HCT116 (cell line): ENCODE measurements at regions not wholly inside any gene's neighbourhood (a gene's known extent, or its start where the extent isn't known, plus 50 kb on each side); places are given as distances from the start of the nearest gene placed in this dataset.

ENCODE experiments used
- ATAC-seq: fragments of 200-7000 bp; cut with Tn5 transposase; 2 replicates; pipeline ENCODE4 v1.9.1; 2020; ENCODE audit warnings: mild to moderate bottlenecking, moderate library complexity
- BruUV-seq: library from RNA; stranded (reverse); fragments of 400-500 nt; replicated peaks from 2 replicates; lab custom pipeline; 2021; lab: Mats Ljungman, UMichigan
- CTCF ChIA-PET: fragments of 300-600 bp; sonication (Branson Sonifier 250); formaldehyde crosslinking; loops from one replicate; lab custom pipeline; 2021; ENCODE audit warnings: antibody characterized with exemption; lab: Charles Lee
- POLR2A ChIA-PET: fragments of 300-600, 350-600 bp; sonication (Branson Sonifier 250); formaldehyde crosslinking; loops from one replicate; lab custom pipeline; 2021; ENCODE audit warnings: antibody characterized with exemption; lab: Charles Lee
- RAD21 ChIA-PET, 2 experiments: fragments of 300-600 bp; sonication (Branson Sonifier 250); formaldehyde crosslinking; loops; one replicate each; lab custom pipeline; 2023; ENCODE audit warnings: low total read pairs in 2 of 2; ENCODE audit not compliant: uncharacterized antibody in 2 of 2, unreplicated experiment in 2 of 2, low non-redundant PET in 1 of 2; lab: Charles Lee
- DNase-seq: peaks from one replicate; pipeline ENCODE4 v3.0.0-alpha.2; 2010; ENCODE audit warnings: low read depth, low spot score
- H2AFZ ChIP-seq: fragments of 200-600 bp; shearing (Covaris generic), sonication (generic); 2 replicates; pipeline ENCODE4 v1.6.1; 2017; ENCODE audit warnings: low read depth, mixed run types, mixed read lengths, antibody characterized with exemption, low read length; ENCODE audit not compliant: poor library complexity, severe bottlenecking
- H3K27ac ChIP-seq: 2 replicates; pipeline ENCODE4 v1.5.1; 2012; ENCODE audit warnings: low read depth, low read length
- H3K27me3 ChIP-seq: fragments of 200-600 bp; sonication (generic); 2 replicates; pipeline ENCODE4 v1.6.1; 2016; ENCODE audit warnings: mixed run types, low read length, mixed read lengths; ENCODE audit not compliant: insufficient read depth
- H3K36me3 ChIP-seq, 2 experiments: fragments of 200-500 bp in 1 of 2; fragments of 200-600 bp in 1 of 2; sonication (Bioruptor generic) in 1 of 2; sonication (generic) in 1 of 2; 2 replicates each; pipeline versions ENCODE4 v1.5.1 to v1.6.1; 2014 to 2016; ENCODE audit warnings: low read length in 2 of 2, inconsistent platforms in 1 of 2, mixed read lengths in 1 of 2, mixed run types in 1 of 2; ENCODE audit not compliant: insufficient read depth in 2 of 2, control insufficient read depth in 1 of 2
- H3K4me1 ChIP-seq, 2 experiments: fragments of 200-600 bp in 1 of 2; sonication (generic) in 1 of 2; 2 replicates each; pipeline versions ENCODE4 v1.5.1 to v1.6.1; 2012 to 2017; ENCODE audit warnings: low read length in 2 of 2, inconsistent platforms in 1 of 2, mild to moderate bottlenecking in 1 of 2, mixed read lengths in 1 of 2, mixed run types in 1 of 2, moderate library complexity in 1 of 2; ENCODE audit not compliant: insufficient read depth in 2 of 2, control insufficient read depth in 1 of 2
- H3K4me2 ChIP-seq: fragments of 200-600 bp; sonication (generic); 2 replicates; pipeline ENCODE4 v1.6.1; 2017; ENCODE audit warnings: mixed run types, low read length, mixed read lengths
- H3K4me3 ChIP-seq, 2 experiments: fragments of 200-600 bp in 1 of 2; sonication (generic) in 1 of 2; replicated peaks in 1 of 2; 2 replicates each; pipeline ENCODE4 v1.5.1; 2011 to 2016; ENCODE audit warnings: low read length in 2 of 2, control low read depth in 1 of 2, low read depth in 1 of 2, mild to moderate bottlenecking in 1 of 2, mixed read lengths in 1 of 2, mixed run types in 1 of 2
- H3K79me2 ChIP-seq: fragments of 200-600 bp; sonication (generic); 2 replicates; pipeline ENCODE4 v1.6.1; 2017; ENCODE audit warnings: mild to moderate bottlenecking, mixed run types, low read length, moderate library complexity, mixed read lengths; ENCODE audit not compliant: insufficient read depth
- H3K9ac ChIP-seq: fragments of 200-600 bp; sonication (generic); 2 replicates; pipeline ENCODE4 v1.6.1; 2016; ENCODE audit warnings: low read length, mixed read lengths
- H3K9me2 ChIP-seq: fragments of 200-600 bp; sonication (generic), shearing (Covaris generic); 2 replicates; pipeline ENCODE4 v1.6.1; 2017; ENCODE audit warnings: mixed run types, mild to moderate bottlenecking, moderate library complexity; ENCODE audit not compliant: insufficient read depth
- H3K9me3 ChIP-seq, 2 experiments: fragments of 200-500 bp in 1 of 2; fragments of 200-600 bp in 1 of 2; sonication (Bioruptor generic) in 1 of 2; sonication (generic) in 1 of 2; 2 replicates each; pipeline ENCODE4 v1.6.1; 2014 to 2017; ENCODE audit warnings: low read length in 2 of 2, mixed read lengths in 2 of 2, inconsistent platforms in 1 of 2, low read depth in 1 of 2, mild to moderate bottlenecking in 1 of 2, mixed run types in 1 of 2, moderate library complexity in 1 of 2; ENCODE audit not compliant: control insufficient read depth in 1 of 2, insufficient read depth in 1 of 2
- H4K20me1 ChIP-seq: fragments of 200-600 bp; sonication (generic), shearing (Covaris generic); 2 replicates; pipeline ENCODE4 v1.6.1; 2017; ENCODE audit warnings: mixed run types, mild to moderate bottlenecking, moderate library complexity; ENCODE audit not compliant: insufficient read depth
- CBX3 ChIP-seq: IDR thresholded peaks from 2 replicates; pipeline ENCODE4 v1.6.1; 2012; ENCODE audit warnings: low read depth
- CEBPB ChIP-seq: IDR thresholded peaks from 2 replicates; pipeline ENCODE4 v1.6.1; 2012; ENCODE audit warnings: low read depth
- EGR1 ChIP-seq: IDR thresholded peaks from 2 replicates; pipeline ENCODE4 v1.6.1; 2012; ENCODE audit warnings: low read depth
- ELF1 ChIP-seq: IDR thresholded peaks from 2 replicates; pipeline ENCODE4 v1.6.1; 2012; ENCODE audit warnings: low read depth, borderline replicate concordance
- EZH2 ChIP-seq: fragments of 200-600 bp; sonication (generic); IDR thresholded peaks from 2 replicates; pipeline ENCODE4 v1.6.1; 2017; ENCODE audit warnings: antibody characterized with exemption, mixed run types
- EZH2phosphoT487 ChIP-seq: fragments of 200-600 bp; IDR thresholded peaks from 2 replicates; pipeline ENCODE4 v1.6.1; 2018; ENCODE audit warnings: antibody characterized with exemption, borderline replicate concordance
- JUND ChIP-seq: IDR thresholded peaks from 2 replicates; pipeline ENCODE4 v1.6.1; 2012
- POLR2A ChIP-seq: IDR thresholded peaks from 2 replicates; pipeline ENCODE4 v1.7.0; 2011; ENCODE audit warnings: borderline replicate concordance; ENCODE audit not compliant: insufficient read depth, insufficient read length; ENCODE audit errors: extremely low read depth
- POLR2AphosphoS5 ChIP-seq: IDR thresholded peaks from 2 replicates; pipeline ENCODE4 v1.6.1; 2011; ENCODE audit warnings: mild to moderate bottlenecking, low read depth, low read length, moderate library complexity
- REST ChIP-seq: IDR thresholded peaks from 2 replicates; pipeline ENCODE4 v1.6.1; 2012; ENCODE audit warnings: low read depth
- SIN3A ChIP-seq: IDR thresholded peaks from 2 replicates; pipeline ENCODE4 v1.6.1; 2012; ENCODE audit warnings: low read depth
- SP1 ChIP-seq: IDR thresholded peaks from 2 replicates; pipeline ENCODE4 v1.6.1; 2012; ENCODE audit warnings: low read depth
- TCF7L2 ChIP-seq: IDR thresholded peaks from 2 replicates; pipeline ENCODE4 v1.7.0; 2011; ENCODE audit warnings: borderline replicate concordance, inconsistent platforms; ENCODE audit not compliant: insufficient read depth, insufficient read length; ENCODE audit errors: extremely low read depth
- ZNF274 ChIP-seq: fragments of 200-500 bp; sonication (Bioruptor generic); IDR thresholded peaks from 2 replicates; pipeline ENCODE4 v1.6.1; 2014; ENCODE audit warnings: mild to moderate bottlenecking, low read depth, low read length, inconsistent platforms
- intact Hi-C: fragments of 100-400 bp; cut with micrococcal nuclease; formaldehyde crosslinking; loops from 2 replicates; pipeline ENCODE4 v1.10.0; 2022
- TF ChIP-seq, protein P1 (sequence below): IDR thresholded peaks from 2 replicates; pipeline ENCODE4 v1.6.1; 2012
- TF ChIP-seq, protein P2 (sequence below): IDR thresholded peaks from 2 replicates; pipeline ENCODE4 v1.6.1; 2011; ENCODE audit warnings: mild to moderate bottlenecking, low read length, moderate library complexity; ENCODE audit not compliant: insufficient replicate concordance; ENCODE audit errors: extremely low read depth

GRCh38 chr10:43001427-43001795, 75.5 kb upstream of the RET start (continued):
- TF ChIP-seq REST: no peak
- no peak for TF ChIP-seq SP1
- no peak for TF ChIP-seq EGR1
- TF ChIP-seq CEBPB: no peak

- CTCF ChIA-PET: no interaction called here
- Histone ChIP-seq H4K20me1 (no peaks in the 10 kb centered on the region), H3K36me3 (no peaks in the 10 kb centered on the region), H2AFZ (no peak overlapping the region)
- no TSS peak for BruUV-seq
- no peak for ATAC-seq
- TF ChIP-seq ELF1 (no peak), EGR1 (no peak), REST (no peak), POLR2A (no peak), SIN3A (no peak), CBX3 (no peak), POLR2AphosphoS5 (no peak), EZH2phosphoT487 (no peak), TCF7L2 (no peak), JUND (no peak), EZH2 (no peak), ZNF274 (no peak)
- TF ChIP-seq, protein P1, sequence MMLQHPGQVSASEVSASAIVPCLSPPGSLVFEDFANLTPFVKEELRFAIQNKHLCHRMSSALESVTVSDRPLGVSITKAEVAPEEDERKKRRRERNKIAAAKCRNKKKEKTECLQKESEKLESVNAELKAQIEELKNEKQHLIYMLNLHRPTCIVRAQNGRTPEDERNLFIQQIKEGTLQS: no peak
- TF ChIP-seq, protein P2, sequence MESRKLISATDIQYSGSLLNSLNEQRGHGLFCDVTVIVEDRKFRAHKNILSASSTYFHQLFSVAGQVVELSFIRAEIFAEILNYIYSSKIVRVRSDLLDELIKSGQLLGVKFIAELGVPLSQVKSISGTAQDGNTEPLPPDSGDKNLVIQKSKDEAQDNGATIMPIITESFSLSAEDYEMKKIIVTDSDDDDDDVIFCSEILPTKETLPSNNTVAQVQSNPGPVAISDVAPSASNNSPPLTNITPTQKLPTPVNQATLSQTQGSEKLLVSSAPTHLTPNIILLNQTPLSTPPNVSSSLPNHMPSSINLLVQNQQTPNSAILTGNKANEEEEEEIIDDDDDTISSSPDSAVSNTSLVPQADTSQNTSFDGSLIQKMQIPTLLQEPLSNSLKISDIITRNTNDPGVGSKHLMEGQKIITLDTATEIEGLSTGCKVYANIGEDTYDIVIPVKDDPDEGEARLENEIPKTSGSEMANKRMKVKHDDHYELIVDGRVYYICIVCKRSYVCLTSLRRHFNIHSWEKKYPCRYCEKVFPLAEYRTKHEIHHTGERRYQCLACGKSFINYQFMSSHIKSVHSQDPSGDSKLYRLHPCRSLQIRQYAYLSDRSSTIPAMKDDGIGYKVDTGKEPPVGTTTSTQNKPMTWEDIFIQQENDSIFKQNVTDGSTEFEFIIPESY: no peak
- TF ChIP-seq, all 23 proteins: peak for 0
- Histone ChIP-seq H3K9me2 (no peaks in the 10 kb centered on the region), H3K9me3 (no peaks in the 10 kb centered on the region), H3K4me3 (no peak overlapping the region), H3K79me2 (no peaks in the 10 kb centered on the region), H3K27me3 (no peaks in the 10 kb centered on the region), H3K27ac (no peak overlapping the region), H3K9ac (no peak overlapping the region), H3K4me2 (no peak overlapping the region), H3K4me1 (no peaks in the 10 kb centered on the region)
- ChIA-PET RAD21 (no interaction called here), POLR2A (no interaction called here)
- intact Hi-C loops: no loop called here
- DNase-seq: no peak
These were observed 74.3 kb upstream of the RET start for GRCh38 chr10:43002596-43002995.
